H7 (cell line): ENCODE measurements at regions not wholly inside any gene's neighbourhood (a gene's known extent, or its start where the extent isn't known, plus 50 kb on each side); places are given as distances from the start of the nearest gene placed in this dataset.
A peak's percentile ranks its signal among the peaks of the same experiment; 100 is the strongest.
"Not testable (repeated sequence)": the region's sequence is repeated elsewhere in the genome, so short reads cannot be mapped to it uniquely, and the experiment has no call there.

Experiments
- DNase-seq: peaks from one replicate; pipeline ENCODE4 v3.0.0; 2012
- H3K27me3 ChIP-seq: 2 replicates; pipeline ENCODE4 v1.6.0; 2011; ENCODE audit warnings: mild to moderate bottlenecking, low read length; ENCODE audit not compliant: control insufficient read depth, insufficient read depth
- H3K36me3 ChIP-seq: replicated peaks from 2 replicates; pipeline ENCODE4 v1.5.1; 2011; ENCODE audit warnings: low read length; ENCODE audit not compliant: control insufficient read depth, insufficient read depth
- H3K4me3 ChIP-seq: 2 replicates; pipeline ENCODE4 v1.5.1; 2011; ENCODE audit warnings: low read depth, mild to moderate bottlenecking, control low read depth, low read length, moderate library complexity; ENCODE audit not compliant: insufficient read depth

GRCh38 chr3:66552846-66553245 lies 52.0 kb upstream of the LRIG1 start:
- Histone ChIP-seq H3K4me3 (no peak overlapping the region), H3K27me3 (no peaks in the 10 kb centered on the region), H3K36me3 (no peaks in the 10 kb centered on the region)
- peak; percentile 56 for DNase-seq

GRCh38 chr3:66553441-66554113 lies 52.8 kb upstream of the LRIG1 start:
- DNase-seq = no peak
- no peaks in the 10 kb centered on the region for H3K36me3 ChIP-seq
- H3K27me3 ChIP-seq = no peaks in the 10 kb centered on the region
- H3K4me3 ChIP-seq = no peak overlapping the region

- no peaks in the 10 kb centered on the region for H3K36me3 ChIP-seq
- no peak for DNase-seq
- no peaks in the 10 kb centered on the region for H3K27me3 ChIP-seq
- H3K4me3 ChIP-seq = no peak overlapping the region
These were observed 53.4 kb upstream of the LRIG1 start for GRCh38 chr3:66554178-66554577.

GRCh38 chr3:66555214-66555844 lies 54.5 kb upstream of the LRIG1 start:
- Histone ChIP-seq H3K27me3 (no peaks in the 10 kb centered on the region), H3K4me3 (no peak overlapping the region), H3K36me3 (no peaks in the 10 kb centered on the region)
- no peak for DNase-seq

GRCh38 chr3:66557170-66557569 lies 56.3 kb upstream of the LRIG1 start:
- H3K4me3 ChIP-seq = no peak overlapping the region
- no peaks in the 10 kb centered on the region for H3K36me3 ChIP-seq
- no peaks in the 10 kb centered on the region for H3K27me3 ChIP-seq
- no peak for DNase-seq

GRCh38 chr3:66559924-66560323 lies 59.1 kb upstream of the LRIG1 start:
- not testable (repeated sequence) for DNase-seq, H3K27me3 ChIP-seq, H3K36me3 ChIP-seq, H3K4me3 ChIP-seq

- Histone ChIP-seq H3K4me3 (no peak overlapping the region), H3K36me3 (no peaks in the 10 kb centered on the region), H3K27me3 (no peaks in the 10 kb centered on the region)
- no peak for DNase-seq
These were observed 60.5 kb upstream of the LRIG1 start for GRCh38 chr3:66561367-66561766.

GRCh38 chr3:66565301-66565700 lies 64.5 kb upstream of the LRIG1 start:
- Histone ChIP-seq H3K36me3 (no peaks in the 10 kb centered on the region), H3K4me3 (no peak overlapping the region), H3K27me3 (peaks cover 3% of the 10 kb centered on the region; the same call in 1 of the 2 replicates)
- no peak for DNase-seq

- Histone ChIP-seq H3K4me3 (no peak overlapping the region), H3K27me3 (peaks cover 6% of the 10 kb centered on the region; the same call in 1 of the 2 replicates), H3K36me3 (no peaks in the 10 kb centered on the region)
- no peak for DNase-seq
These were observed 66.3 kb upstream of the LRIG1 start for GRCh38 chr3:66567077-66567476.

GRCh38 chr3:66572090-66572675 lies 71.4 kb upstream of the LRIG1 start:
- DNase-seq = peak; percentile 33
- no peak overlapping the region for H3K4me3 ChIP-seq
- H3K27me3 ChIP-seq = peaks cover 6% of the 10 kb centered on the region; the same call in 1 of the 2 replicates
- no peaks in the 10 kb centered on the region for H3K36me3 ChIP-seq

- Histone ChIP-seq H3K4me3 (no peak overlapping the region), H3K36me3 (no peaks in the 10 kb centered on the region), H3K27me3 (peaks cover 6% of the 10 kb centered on the region; the same call in 1 of the 2 replicates)
- peak; percentile 78 for DNase-seq
These were observed 72.3 kb upstream of the LRIG1 start for GRCh38 chr3:66572938-66573710.

GRCh38 chr3:66574091-66574490 lies 73.3 kb upstream of the LRIG1 start:
- no peak overlapping the region for H3K4me3 ChIP-seq
- no peaks in the 10 kb centered on the region for H3K36me3 ChIP-seq
- H3K27me3 ChIP-seq = peaks cover 6% of the 10 kb centered on the region; the same call in 1 of the 2 replicates
- no peak for DNase-seq

- Histone ChIP-seq H3K4me3 (no peak overlapping the region), H3K36me3 (no peaks in the 10 kb centered on the region), H3K27me3 (no peaks in the 10 kb centered on the region)
- no peak for DNase-seq
These were observed 76.8 kb upstream of the LRIG1 start for GRCh38 chr3:66577426-66578203.

GRCh38 chr3:66581256-66581655 lies 80.4 kb upstream of the LRIG1 start:
- no peak overlapping the region for H3K4me3 ChIP-seq
- H3K27me3 ChIP-seq = no peaks in the 10 kb centered on the region
- no peak for DNase-seq
- no peaks in the 10 kb centered on the region for H3K36me3 ChIP-seq
